A549 (cell line): ENCODE measurements at regions not wholly inside any gene's neighbourhood (a gene's known extent, or its start where the extent isn't known, plus 50 kb on each side); places are given as distances from the start of the nearest gene placed in this dataset.

Experiments used
- ATAC-seq, 2 experiments: fragments of 200-7000 bp in 1 of 2; fragments of >200 bp in 1 of 2; cut with Nextera tagmentation in 1 of 2; cut with Tn5 transposase in 1 of 2; 3 replicates each; pipeline versions ENCODE4 v1.8.0 to v1.9.1; 2018 to 2020; ENCODE audit warnings: mild to moderate bottlenecking in 1 of 2, moderate library complexity in 1 of 2
- CTCF ChIA-PET: fragments of 300-600 bp; sonication (Branson Sonifier 250); formaldehyde crosslinking; extraction: SDS; loops from one replicate; lab custom pipeline; 2021; ENCODE audit warnings: antibody characterized with exemption, inconsistent platforms; lab: Yijun Ruan, JAX
- POLR2A ChIA-PET: fragments of 350-600 bp; formaldehyde crosslinking; extraction: SDS; loops from one replicate; lab custom pipeline; 2021; ENCODE audit warnings: antibody characterized with exemption, inconsistent platforms; lab: Yijun Ruan, JAX
- DNase-seq, 2 experiments: peaks; one replicate each; pipeline versions ENCODE4 v3.0.0 to v3.0.0-alpha.2; 2011 to 2016; ENCODE audit warnings: low read depth in 1 of 2, low spot score in 1 of 2
- FAIRE-seq: peaks from 2 replicates; lab custom pipeline; 2011; peaks lifted over from hg19 to GRCh38; lab: Jason Lieb, UNC
- H3K27ac ChIP-seq, 2 experiments: fragments of >200 bp; sonication (Bioruptor Twin); formaldehyde crosslinking; 3 replicates each; pipeline ENCODE4 v1.5.1; 2016 to 2017
- H3K4me1 ChIP-seq: fragments of >200 bp; sonication (Bioruptor Twin); formaldehyde crosslinking; 3 replicates; pipeline ENCODE4 v1.6.1; 2016
- H3K4me2 ChIP-seq: fragments of >200 bp; sonication (Bioruptor Twin); formaldehyde crosslinking; 3 replicates; pipeline ENCODE4 v1.6.1; 2016
- H3K4me3 ChIP-seq: fragments of >200 bp; sonication (Bioruptor Twin); formaldehyde crosslinking; 3 replicates; pipeline ENCODE4 v1.5.1; 2016
- H3K9me3 ChIP-seq: fragments of >200 bp; sonication (Bioruptor Twin); formaldehyde crosslinking; 3 replicates; pipeline ENCODE4 v1.6.1; 2016
- ATOH8 ChIP-seq: fragments of 250-450 bp; sonication (Bioruptor Pico); IDR thresholded peaks from 2 replicates; pipeline ENCODE4 v1.5.0; 2020; ENCODE audit warnings: low read depth, mild to moderate bottlenecking, moderate library complexity
- CEBPB ChIP-seq, 2 experiments: fragments of >200 bp in 1 of 2; sonication (Bioruptor Twin) in 1 of 2; formaldehyde crosslinking in 1 of 2; IDR thresholded peaks; 2 replicates each; pipeline ENCODE4 v1.6.1; 2012 to 2016
- CHD2 ChIP-seq: fragments of 150-350 bp; IDR thresholded peaks from 2 replicates; pipeline ENCODE4 v1.6.1; 2014; ENCODE audit warnings: low read length; ENCODE audit not compliant: partially characterized antibody
- E2F6 ChIP-seq: IDR thresholded peaks from 2 replicates; pipeline ENCODE4 v1.6.1; 2012; ENCODE audit warnings: low read depth, borderline replicate concordance
- EHF ChIP-seq: fragments of 250-450 bp; sonication (Bioruptor Pico); IDR thresholded peaks from 2 replicates; pipeline ENCODE4 v1.5.0; 2020; ENCODE audit warnings: mild to moderate bottlenecking
- EP300 ChIP-seq, 2 experiments: fragments of >200 bp; sonication (Bioruptor Twin); formaldehyde crosslinking; IDR thresholded peaks; 2 replicates in 1 of 2; 3 replicates in 1 of 2; pipeline ENCODE4 v1.6.1; 2016 to 2017
- GATA3 ChIP-seq: IDR thresholded peaks from 2 replicates; pipeline ENCODE4 v1.6.1; 2012; ENCODE audit warnings: borderline replicate concordance
- HEYL ChIP-seq: fragments of 250-450 bp; sonication (Bioruptor Pico); IDR thresholded peaks from 2 replicates; pipeline ENCODE4 v1.8.0; 2021; ENCODE audit warnings: mild to moderate bottlenecking, moderate library complexity
- HOXB13 ChIP-seq: fragments of 250-450 bp; sonication (Bioruptor Pico); IDR thresholded peaks from 2 replicates; pipeline ENCODE4 v1.5.0; 2020; ENCODE audit warnings: low read depth, mild to moderate bottlenecking, moderate library complexity
- HOXB5 ChIP-seq: fragments of 250-450 bp; sonication (Bioruptor Pico); IDR thresholded peaks from 2 replicates; pipeline ENCODE4 v1.5.0; 2020; ENCODE audit warnings: mild to moderate bottlenecking, moderate library complexity
- JUN ChIP-seq, 2 experiments: fragments of >200 bp; sonication (Bioruptor Twin); formaldehyde crosslinking; IDR thresholded peaks; 2 replicates in 1 of 2; 3 replicates in 1 of 2; pipeline ENCODE4 v1.6.1; 2016 to 2017
- JUNB ChIP-seq: fragments of >200 bp; sonication (Bioruptor Twin); formaldehyde crosslinking; IDR thresholded peaks from 2 replicates; pipeline ENCODE4 v1.6.1; 2016
- NFE2L2 ChIP-seq: fragments of 150-350 bp; conservative IDR thresholded peaks from 2 replicates; pipeline ENCODE4 v1.6.1; 2014; ENCODE audit warnings: low read length
- NPAS2 ChIP-seq: fragments of 250-450 bp; sonication (Bioruptor Pico); IDR thresholded peaks from 2 replicates; pipeline ENCODE4 v1.8.0; 2022; ENCODE audit warnings: mild to moderate bottlenecking, moderate library complexity, borderline replicate concordance
- NR3C1 ChIP-seq: fragments of >200 bp; sonication (Bioruptor Twin); formaldehyde crosslinking; IDR thresholded peaks from 3 replicates; pipeline ENCODE4 v1.6.1; 2017
- POLR2AphosphoS2 ChIP-seq: conservative IDR thresholded peaks from 2 replicates; pipeline ENCODE4 v1.6.1; 2012; ENCODE audit warnings: low read length, improper control_type of control experiment, inconsistent platforms
- RAD21 ChIP-seq, 2 experiments: fragments of >200 bp in 1 of 2; sonication (Bioruptor Twin) in 1 of 2; formaldehyde crosslinking in 1 of 2; IDR thresholded peaks in 1 of 2; conservative IDR thresholded peaks in 1 of 2; 2 replicates in 1 of 2; 3 replicates in 1 of 2; pipeline ENCODE4 v1.6.1; 2012 to 2018; ENCODE audit warnings: inconsistent platforms in 1 of 2
- REST ChIP-seq: fragments of 200-600 bp; sonication (generic); IDR thresholded peaks from 2 replicates; pipeline ENCODE4 v1.6.1; 2016; ENCODE audit warnings: antibody characterized with exemption, mild to moderate bottlenecking, moderate library complexity
- RNF2 ChIP-seq: fragments of 200-600 bp; sonication (generic); IDR thresholded peaks from 2 replicates; pipeline ENCODE4 v1.6.1; 2016; ENCODE audit warnings: low read depth, mild to moderate bottlenecking, antibody characterized with exemption, moderate library complexity, borderline replicate concordance
- TP53 ChIP-seq: fragments of 250-450 bp; sonication (Bioruptor Pico); IDR thresholded peaks from 2 replicates; pipeline ENCODE4 v1.5.0; 2021; ENCODE audit warnings: mild to moderate bottlenecking, moderate library complexity
- USF2 ChIP-seq: fragments of 450-650 bp; IDR thresholded peaks from 2 replicates; pipeline ENCODE4 v1.6.1; 2014; ENCODE audit warnings: antibody characterized with exemption
- ZFP36 ChIP-seq: fragments of 450-650 bp; IDR thresholded peaks from 2 replicates; pipeline ENCODE4 v1.6.1; 2014; ENCODE audit warnings: borderline replicate concordance; ENCODE audit not compliant: partially characterized antibody
- WGBS: methylation state at CpG from one replicate; pipeline ENCODE4 v1.1.6; 2017; ENCODE audit errors: missing lambda C conversion rate; 5-methylcytosine and 5-hydroxymethylcytosine counted together

- DNase-seq (no peak), FAIRE-seq (no peak)
These were observed 74.1 kb upstream of the RALY start for GRCh38 chr20:33919653-33920052.

GRCh38 chr20:33922224-33922623 lies 71.5 kb upstream of the RALY start:
- TF ChIP-seq HEYL (CRISPR knock-in tag), result no peak
- no peak for TF ChIP-seq JUNB
- TF ChIP-seq GATA3, result no peak
- no peak for TF ChIP-seq JUN (IDR thresholded peaks at IDR 0.05)
- no peak for TF ChIP-seq ATOH8 (CRISPR knock-in tag)
- no peak for TF ChIP-seq NPAS2 (CRISPR knock-in tag)
- TF ChIP-seq NFE2L2, result no peak
- no peak for TF ChIP-seq RAD21 (conservative IDR thresholded peaks at IDR 0.05 in 1 of 2, IDR thresholded peaks at IDR 0.05 in 1 of 2)
- TF ChIP-seq ZFP36, result no peak
- H3K4me2 ChIP-seq, result no peak overlapping the region
- H3K27ac ChIP-seq, result no peak overlapping the region
- ATAC-seq, result no peak
- CTCF ChIA-PET, result interaction anchor here (1.4 to 3.2 kb wide), 2 partner anchors 8 to 12 kb away, joined by 3 to 12 read pairs; no protein-coding TSS in a partner anchor
- H3K4me1 ChIP-seq, result no peaks in the 10 kb centered on the region
- POLR2A ChIA-PET, result no interaction called here
- no peaks in the 10 kb centered on the region for H3K9me3 ChIP-seq
- H3K4me3 ChIP-seq, result no peak overlapping the region
- no peak for DNase-seq
- WGBS, result 56% methylated on average over 3 of the region's 3 CpGs
- FAIRE-seq, result no peak

More at GRCh38 chr20:33919653-33920052, 74.1 kb upstream of the RALY start:
- no peak for ATAC-seq
- ChIA-PET CTCF (interaction anchor here (1.0 kb wide), 1 partner anchor 124 kb away, joined by 3 read pairs; no protein-coding TSS in a partner anchor), POLR2A (no interaction called here)
- Histone ChIP-seq H3K4me3 (no peak overlapping the region), H3K4me2 (no peak overlapping the region), H3K4me1 (no peaks in the 10 kb centered on the region), H3K27ac (no peak overlapping the region), H3K9me3 (no peaks in the 10 kb centered on the region)
- 73% methylated on average over 5 of the region's 5 CpGs for WGBS
- TF ChIP-seq CEBPB (IDR thresholded peaks at IDR 0.05) (0 out of 4 replicates have a peak, but pooled peaks of 1 of the 2 experiments have one; percentile 10), EP300 (IDR thresholded peaks at IDR 0.05) (no peak), REST (no peak), CHD2 (no peak)

GRCh38 chr20:33923740-33924139 lies 70.0 kb upstream of the RALY start:
- Histone ChIP-seq H3K4me1 (no peaks in the 10 kb centered on the region), H3K9me3 (no peaks in the 10 kb centered on the region), H3K4me2 (no peak overlapping the region), H3K4me3 (no peak overlapping the region)
- ATAC-seq, result no peak
- DNase-seq, result no peak
- no peak for FAIRE-seq
- POLR2A ChIA-PET, result no interaction called here
- TF ChIP-seq RNF2 (no peak), USF2 (no peak), REST (no peak), TP53 (no peak), EHF (CRISPR knock-in tag) (no peak), HOXB5 (CRISPR knock-in tag) (no peak), GATA3 (no peak), NR3C1 (no peak), E2F6 (no peak), POLR2AphosphoS2 (no peak), HOXB13 (no peak)
- TF ChIP-seq, all 56 proteins: peak for 0
- 85% methylated on average over 4 of the region's 4 CpGs for WGBS
- H3K27ac ChIP-seq, result no peak overlapping the region
- CTCF ChIA-PET, result interaction anchor here (0.6 to 3.2 kb wide), 3 partner anchors 10 to 240 kb away, joined by 3 to 12 read pairs (median 3); no protein-coding TSS in a partner anchor
